ENCODE measurements at regions not wholly inside any gene's neighbourhood (a gene's known extent, or its start where the extent isn't known, plus 50 kb on each side); places are given as distances from the start of the nearest gene placed in this dataset.

DNA sequence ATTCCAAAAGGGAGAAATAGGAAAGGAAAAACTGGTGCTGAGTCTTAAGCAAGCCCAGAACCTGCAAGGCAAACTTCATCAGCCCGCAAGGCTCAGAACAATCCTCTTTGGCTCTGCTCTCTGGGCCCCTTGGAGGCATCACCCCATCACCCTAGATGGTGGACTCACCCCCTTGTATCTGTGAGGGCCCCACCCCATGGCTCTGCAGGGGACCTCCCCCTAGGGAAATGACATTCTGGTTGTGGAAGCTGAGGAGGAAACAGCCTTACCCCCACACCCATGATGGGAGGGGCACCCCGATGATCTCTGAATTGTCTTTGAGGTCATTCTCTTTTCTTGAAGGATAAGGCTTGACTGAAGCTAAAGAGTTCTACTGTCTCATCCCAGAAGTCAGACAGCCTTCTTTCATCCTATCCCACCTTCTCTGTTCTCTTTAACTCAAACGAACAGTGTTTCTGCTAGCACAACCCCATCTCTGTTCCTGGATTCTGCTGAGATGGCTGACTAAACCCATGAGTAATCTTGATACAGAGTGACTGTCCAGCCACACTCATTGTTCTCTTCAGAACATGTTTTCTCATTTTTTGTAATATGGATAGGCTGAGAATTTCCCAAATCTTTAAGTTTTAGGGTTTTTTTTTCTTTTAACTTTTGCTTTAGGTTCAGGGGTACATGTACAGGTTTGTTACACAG lies 492.1 kb upstream of the MYT1L start:
- no peak for DNase-seq

DNA sequence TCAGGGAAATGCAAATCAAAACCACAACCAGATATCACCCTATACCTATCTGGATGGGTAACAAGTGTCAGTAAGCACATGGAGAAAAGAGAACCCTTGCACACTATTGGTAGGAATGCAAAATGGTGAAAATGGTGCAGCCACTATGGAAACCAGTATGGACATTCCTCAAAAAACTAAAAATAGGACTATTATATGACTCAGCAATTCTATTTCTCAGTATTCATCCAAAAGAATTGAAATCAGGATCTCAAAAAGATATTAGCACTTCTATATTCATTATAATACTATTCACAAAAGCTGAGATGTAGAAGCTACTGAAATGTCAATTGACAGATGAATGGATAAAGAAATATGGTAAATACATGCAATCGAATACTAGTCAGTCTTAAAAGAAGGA lies 491.1 kb upstream of the MYT1L start:
- no peak for DNase-seq

DNA sequence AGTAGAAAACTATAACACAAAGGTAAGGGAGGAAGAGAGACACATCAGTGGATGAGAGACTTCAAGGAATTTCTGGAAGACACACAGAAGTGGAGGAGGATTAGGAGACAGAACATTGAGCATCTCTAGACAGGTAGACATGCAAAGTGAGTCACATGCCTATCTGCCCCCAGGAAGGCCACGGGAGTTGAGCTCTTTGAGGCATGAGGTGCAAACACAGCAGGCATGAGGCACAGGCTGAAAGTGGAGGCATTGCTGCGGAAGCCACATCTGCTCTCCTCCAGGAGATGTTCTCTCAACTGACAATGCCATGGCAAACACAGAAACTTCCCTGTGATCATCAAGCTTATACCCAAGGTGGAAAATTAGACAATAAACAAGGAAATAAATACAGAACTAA lies 481.6 kb upstream of the MYT1L start:
- DNase-seq: no peak

DNA sequence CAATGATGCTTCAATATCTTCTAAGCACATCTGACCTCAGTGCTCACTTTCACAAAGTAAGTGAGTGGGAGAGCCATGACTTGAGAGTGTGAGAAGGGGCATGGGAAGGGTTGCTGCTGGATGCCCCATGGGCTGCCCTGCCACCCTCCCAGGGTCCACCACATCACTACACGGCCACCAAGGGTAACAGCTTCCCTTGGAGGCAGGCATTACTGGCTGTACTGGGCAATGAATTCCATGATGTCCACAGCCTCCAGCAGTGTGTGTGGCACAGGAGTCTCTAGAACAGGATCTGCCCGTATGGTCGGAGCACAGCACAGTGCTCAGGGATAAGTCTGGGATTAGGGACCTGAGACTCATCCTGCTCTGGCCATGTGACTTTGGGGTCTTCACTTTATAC lies 481.0 kb upstream of the MYT1L start:
- DNase-seq: no peak

DNA sequence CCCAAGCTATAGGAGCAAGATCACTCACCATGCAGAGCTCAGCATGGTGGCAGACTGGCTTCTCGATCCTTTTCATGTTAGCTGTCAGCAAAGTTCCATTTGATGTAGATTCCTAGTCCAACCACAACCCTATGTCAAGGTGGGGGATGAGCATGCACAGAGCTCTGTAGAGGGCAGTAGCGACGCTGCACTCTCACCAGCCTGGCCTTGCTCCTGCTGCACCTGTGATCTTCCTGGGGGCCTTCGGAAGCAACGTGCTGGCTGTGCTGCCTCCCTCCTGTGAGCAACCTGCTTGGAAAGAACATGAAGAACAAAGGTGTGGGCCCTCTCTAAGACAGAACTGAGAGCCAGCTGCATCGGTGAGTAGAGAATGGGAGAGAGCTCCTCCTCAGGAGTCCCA lies 479.4 kb upstream of the MYT1L start:
- no peak for DNase-seq

DNA sequence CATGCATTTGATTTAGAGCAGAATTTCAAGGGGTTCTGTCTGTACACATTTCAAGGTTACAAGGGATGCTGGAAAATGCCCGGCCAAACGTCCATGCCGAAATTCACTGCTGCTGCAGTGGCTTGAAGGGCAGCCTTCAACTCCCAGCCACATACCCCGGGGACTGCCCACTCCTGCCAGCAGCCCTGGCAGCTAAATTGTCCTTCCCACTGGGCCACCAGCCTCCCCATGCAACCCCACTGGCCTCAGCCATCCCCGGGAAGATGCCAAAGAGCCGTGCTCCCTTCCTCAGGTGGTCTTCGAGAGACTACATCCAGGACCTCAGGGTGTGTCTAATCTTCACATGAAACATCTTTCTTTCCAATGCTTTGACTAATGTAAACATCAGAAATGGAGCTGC lies 478.7 kb upstream of the MYT1L start:
- no peak for DNase-seq

DNA sequence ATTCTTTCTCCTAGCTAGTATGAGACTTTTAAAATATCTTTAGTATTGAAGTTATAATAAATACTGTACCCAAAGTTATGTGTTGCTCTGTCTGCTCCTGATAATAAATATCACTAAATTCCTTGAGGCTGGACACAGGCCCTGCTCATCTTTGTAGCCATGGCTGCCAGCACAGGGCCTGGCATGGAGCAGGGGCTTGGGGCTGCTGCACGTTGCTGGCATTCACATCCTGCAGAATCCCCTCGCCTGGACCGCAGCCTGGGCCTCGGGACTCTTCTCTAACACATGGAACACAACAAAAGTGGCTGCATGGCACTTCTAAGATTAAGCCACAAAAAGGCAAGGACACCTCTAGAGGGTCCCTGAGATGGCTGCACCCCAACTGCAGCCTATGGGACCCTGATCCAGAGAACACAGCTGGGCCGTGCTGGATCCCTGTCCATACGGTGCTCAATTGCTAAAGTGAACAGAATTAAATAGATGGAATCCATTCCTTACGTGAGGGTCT lies 477.5 kb upstream of the MYT1L start:
- no peak for DNase-seq

DNA sequence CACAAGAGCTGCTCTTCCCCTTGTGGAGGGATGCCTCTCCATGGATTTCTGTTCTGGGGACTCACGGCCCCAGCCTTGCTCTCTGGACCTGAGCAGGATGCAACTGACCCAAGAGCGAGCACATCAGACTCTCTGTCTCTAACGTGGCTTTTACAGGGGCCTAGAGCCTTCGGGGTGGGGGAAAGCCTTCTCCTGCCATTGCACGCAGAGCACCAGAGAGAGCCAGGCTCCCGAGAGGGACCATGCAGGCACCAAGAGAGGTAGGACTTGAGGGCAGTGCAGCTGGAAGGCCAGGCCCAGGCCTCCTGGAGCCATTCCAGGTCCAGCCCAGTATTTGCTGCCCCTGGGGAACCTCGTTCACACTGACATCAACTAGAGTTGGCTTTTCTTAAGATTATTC lies 475.6 kb upstream of the MYT1L start:
- DNase-seq: no peak

DNA sequence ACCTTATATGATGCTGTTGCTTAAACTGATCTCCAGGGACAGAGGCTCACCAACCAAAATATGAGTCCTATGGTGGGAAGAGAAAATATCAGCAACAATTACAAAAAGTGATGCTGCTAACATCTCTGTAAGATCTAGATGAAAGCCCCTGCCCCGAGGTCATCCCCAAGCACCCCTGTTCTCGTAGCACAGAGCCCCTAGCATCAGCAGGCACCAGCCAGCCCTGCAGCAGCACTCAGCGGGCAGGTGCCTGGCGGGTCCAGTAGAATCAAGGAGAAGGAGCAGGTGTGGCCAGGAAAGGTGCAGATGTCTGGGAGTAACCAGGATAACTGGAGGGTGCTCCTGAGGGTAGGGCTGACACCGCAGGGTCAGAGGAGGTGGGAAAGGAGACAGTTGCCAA lies 474.2 kb upstream of the MYT1L start:
- no peak for DNase-seq

DNA sequence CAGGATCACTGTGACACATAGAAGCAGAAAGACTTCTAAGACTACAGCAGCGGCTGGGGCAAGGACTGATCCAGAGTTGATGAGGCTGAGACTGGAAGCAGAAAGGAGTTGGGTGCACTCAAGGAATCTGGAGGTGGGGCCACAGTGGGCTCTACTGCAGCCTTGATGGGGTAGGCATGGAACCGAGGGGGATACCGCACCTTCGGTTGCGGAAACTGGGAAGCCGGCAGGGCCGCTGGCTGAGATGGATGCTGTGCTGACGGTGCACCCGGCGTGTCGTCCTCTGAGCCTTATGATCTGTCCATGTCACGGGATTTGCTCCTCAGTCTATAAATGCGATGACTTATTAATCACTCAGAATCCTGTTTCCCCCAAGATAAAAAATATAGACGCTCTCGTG lies 473.5 kb upstream of the MYT1L start:
- no peak for DNase-seq

DNA sequence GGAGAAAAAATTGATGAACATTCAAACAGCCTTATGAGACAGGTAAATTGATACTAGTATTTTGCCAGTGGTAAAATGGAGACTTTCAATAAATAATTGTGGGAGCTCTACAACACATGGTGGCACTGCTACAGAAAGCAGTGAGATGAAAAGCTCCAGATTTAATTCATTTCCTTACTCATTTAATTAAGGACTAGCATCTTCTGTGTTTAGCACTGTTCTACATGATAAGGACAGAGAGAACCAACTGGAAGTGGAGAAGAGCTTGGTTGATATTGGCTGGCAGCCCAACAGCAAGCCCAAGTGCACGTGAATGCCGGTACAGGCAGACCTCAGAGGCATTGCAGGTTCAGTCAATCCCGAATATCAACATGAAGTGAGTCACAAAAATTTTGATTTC lies 470.4 kb upstream of the MYT1L start:
- DNase-seq: no peak

DNA sequence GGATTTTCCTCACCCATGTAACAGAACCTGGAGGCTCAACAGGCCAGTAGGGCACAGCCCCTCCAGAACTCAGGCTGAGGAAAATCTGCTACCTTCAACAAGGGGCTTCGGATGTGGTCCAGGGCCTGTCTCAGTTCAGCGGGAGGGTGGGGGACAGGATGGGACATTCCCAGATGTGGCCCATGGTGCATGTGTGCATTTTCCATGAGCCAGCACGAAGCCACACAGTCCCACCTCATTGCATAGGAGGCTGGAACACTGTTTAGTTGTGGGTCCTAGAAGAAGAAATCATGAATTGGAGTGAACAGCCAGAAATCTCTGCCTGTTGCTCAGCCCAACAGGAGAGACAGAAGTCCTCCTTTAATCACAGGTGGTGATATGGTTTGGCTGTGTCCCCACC lies 469.6 kb upstream of the MYT1L start:
- no peak for DNase-seq

DNA sequence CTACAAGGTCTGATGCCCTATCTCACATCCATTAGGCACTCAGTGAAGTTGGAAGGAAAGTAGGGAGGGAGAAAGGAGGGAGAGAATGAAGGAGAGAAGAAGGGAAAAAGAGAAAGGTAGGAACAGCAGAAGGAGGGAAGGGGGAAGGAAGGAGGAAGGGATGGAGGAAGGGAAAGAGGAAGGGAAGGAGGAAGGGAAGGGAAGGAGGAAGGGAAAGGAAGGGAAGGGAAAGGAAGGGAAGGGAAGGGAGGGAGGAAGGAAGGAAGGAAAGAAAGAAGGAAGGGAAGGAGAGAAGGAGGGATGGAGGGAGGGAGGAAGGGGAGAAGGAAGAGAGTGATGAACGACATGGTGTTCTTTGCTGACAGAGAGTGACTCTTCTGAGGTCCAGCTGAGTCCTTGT lies 468.9 kb upstream of the MYT1L start:
- no peak for DNase-seq

DNA sequence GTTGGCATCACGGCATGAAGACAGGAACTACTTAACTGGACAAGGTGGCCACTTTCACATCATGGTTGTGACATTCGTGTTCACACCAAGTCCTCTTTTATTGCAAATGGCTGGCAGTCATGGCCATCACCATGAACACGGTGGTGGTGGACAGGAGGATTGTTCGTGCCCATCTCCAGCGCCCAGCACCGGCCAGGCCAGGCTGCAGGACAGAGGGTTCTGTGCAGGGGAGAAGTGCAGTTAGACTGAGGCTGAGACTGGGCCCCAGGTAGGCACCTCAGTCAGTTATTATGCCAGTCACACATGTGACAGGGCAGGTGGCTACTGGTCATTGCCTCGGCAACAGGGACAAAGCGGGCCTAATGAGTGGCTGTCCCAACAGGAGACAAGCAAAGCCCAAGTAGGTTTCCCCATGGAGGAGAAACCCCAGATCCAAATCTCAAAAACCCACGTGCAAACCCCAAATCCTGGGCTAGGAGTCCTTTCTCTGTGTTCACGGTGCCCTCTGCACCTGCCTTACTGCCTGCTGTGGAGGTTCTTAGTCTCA lies 468.1 kb upstream of the MYT1L start:
- DNase-seq: no peak

DNA sequence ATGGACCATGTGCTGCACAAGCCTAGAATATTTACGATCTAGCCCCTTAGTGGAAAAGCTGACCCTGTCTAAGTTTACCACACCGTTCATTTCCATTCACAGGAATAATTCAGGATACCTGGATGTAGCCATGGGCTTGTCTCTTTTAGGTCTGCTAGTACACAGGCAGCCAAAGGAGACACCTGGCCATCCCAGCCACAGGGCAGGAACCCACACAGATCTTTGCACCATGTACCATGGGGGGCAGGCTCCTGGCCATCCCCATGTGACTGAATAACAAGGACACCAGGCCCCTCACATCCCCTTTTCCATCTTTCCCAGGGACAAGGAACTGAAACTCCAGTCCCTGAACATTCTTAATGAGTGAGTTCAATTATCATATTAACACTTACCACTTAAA lies 467.3 kb upstream of the MYT1L start:
- no peak for DNase-seq

DNA sequence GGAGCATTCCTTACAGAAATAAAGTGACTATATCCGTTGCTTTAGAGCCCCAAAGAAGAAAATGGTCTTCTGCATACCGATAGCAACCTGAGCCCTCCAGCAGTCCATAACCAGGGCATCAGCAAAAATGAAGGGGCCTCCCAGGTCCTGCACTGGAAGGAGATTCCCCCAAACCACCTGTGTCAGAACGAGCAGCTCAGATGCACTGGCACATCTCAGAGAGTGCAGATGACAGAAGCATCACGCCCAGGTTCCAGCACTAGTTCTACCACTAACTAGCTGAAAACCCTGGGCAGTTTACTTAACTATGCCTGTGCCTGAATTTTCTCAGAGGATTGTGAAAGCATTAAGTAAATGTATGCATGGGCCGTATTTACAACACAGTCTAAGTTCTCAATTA lies 466.7 kb upstream of the MYT1L start:
- no peak for DNase-seq

DNA sequence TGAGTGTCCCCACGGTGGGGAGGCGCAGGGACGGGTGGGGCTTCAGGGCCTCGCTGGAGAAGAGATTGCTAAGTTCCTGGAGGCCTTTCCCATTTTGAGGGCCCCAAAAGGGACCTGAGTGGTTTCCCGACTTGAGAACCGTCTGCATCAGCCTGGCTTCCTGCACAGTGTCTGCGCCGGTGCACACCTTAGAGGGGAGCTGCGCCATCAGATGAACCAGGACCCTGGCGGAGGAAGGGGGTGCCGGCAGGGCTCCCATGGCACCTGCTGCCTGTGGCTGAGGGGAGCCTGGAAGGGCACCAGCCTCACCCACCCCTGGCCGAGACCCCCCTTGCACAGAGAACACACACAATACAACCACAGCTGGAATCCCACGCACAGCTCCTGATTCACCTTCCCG lies 465.1 kb upstream of the MYT1L start:
- no peak for DNase-seq

DNA sequence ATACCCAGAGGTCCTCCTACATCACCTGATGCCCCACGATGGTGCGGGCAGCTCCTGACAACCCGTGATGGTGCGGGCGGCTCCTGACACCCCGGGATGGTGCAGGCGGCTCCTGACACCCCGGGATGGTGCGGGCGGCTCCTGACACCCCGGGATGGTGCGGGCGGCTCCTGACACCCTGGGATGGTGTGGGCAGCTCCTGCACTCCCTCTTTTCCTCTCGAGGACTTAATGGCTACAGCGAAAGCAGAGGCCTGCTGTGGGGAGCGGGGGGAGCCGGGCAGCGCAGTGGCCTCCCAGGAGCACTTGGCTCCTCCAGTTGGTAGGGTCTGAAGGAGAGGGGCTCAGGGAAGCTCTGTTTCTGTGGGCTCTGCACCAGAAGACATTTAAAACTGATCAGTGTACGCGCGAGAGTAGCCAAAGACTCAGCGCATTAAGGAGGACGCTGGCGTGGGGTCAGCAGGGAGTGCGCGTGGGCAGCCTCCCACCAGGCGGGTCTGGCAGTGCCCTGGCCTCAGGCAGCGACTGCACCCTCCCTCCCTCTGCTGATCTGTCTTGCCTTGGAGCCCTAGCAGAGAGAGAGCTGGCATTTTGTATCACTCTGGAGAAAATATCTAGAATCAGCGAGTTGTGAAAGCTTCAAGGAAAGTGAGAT lies 464.5 kb upstream of the MYT1L start:
- DNase-seq: no peak

DNA sequence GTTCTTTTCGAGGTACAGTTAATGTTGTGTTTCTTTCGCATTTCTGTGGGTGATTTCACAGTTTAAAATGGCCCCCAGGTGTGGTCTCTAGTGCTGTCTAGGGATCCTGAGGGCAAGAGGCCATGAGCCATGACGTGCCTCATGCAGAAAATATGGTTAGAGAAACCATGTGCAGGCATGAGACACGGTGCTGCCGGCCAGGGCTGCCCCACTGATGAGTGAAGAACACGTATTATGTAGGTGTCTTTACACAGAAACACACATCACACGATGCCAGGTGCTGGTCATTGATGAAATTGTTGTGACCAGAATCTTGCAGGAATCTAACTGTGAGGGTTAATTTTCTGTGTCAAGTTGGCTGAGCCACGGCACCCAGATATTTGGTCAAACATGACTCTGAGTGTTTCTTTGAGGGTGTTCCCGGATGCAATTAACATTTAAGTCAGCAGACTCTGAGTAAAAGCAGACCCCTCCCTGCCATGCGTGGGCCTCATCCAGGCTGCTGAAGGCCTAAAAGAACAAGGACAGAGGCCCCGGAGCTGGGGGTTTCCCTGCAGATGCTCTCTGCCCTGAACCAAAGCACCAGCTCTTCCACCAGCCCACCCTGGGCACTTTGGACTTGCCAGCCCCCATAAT lies 463.0 kb upstream of the MYT1L start:
- DNase-seq: no peak

DNA sequence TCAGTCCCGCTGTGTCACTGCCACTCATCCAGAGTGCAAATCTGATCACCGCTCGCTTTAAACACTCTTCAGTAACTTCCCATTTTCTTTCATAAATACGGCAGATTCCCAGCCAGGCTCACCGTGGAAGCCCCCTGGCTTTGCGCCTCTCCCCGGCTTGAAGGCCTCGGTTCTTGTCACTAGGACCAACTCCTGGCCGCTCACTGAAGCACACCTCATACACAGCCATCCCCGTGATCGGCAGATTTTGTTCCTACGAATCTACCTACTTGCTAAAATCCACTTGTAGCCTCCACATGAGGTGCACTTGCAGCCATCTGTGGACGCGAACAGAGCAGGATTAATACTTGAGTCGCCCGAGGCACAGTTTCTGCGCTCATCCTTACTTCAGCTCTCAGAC lies 462.4 kb upstream of the MYT1L start:
- DNase-seq: no peak

DNA sequence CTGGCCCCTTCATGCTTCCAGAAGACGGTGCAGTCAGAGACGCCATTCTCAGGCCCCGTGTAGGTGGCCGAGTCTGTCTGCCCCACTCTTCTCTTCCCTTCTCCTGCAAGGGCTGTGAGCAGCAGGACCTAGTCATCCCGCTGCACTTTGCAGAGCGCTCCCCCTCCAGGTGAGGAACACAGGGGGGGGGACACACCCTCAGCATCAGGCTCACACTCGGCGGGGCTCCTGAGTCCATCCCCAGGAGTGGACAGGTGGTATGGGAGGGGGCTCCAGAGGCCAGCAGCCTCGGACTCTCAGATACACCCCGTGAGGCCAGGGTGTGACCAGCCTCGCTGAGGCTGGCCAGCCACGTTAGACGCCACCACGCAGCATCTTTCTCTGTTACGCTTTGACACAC lies 460.5 kb upstream of the MYT1L start:
- no peak for DNase-seq

DNA sequence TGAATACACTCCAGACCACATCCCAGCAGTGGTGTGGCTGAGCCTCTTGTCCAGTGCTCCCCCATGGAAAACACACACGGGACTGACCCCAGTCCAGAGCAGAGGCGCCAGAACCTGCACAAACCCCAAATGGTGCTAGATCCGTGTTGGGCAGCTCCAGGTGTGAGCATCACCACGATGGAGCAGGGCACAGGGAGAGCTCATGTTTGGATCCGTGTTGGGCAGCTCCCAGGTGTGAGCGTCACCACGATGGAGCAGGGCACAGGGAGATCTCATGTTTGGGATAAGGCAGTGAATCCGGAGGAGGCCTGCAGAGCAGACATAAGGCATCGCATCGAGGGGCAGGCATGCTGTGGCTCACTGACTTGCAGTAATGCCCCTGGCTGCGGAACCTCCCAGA lies 460.0 kb upstream of the MYT1L start:
- DNase-seq: no peak

DNA sequence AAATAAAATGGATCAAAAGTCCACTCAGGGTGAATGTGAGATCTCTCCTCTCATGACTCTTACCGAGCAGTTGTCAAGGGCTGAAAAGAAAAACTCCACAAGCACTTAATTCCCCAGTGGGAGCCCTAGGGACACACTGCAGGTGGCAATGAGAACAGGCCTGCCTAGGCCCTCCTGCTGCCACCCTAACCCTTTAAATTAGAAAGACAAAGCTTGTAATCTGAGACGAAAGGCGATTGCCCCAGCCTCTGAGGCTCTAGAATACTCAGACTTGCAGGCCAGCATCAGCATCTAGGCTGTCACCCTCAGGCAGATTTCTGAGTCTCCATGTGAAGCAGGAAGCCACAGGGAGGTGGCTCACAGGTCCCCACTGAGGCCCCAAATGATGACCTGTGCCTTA lies 457.0 kb upstream of the MYT1L start:
- DNase-seq: no peak

DNA sequence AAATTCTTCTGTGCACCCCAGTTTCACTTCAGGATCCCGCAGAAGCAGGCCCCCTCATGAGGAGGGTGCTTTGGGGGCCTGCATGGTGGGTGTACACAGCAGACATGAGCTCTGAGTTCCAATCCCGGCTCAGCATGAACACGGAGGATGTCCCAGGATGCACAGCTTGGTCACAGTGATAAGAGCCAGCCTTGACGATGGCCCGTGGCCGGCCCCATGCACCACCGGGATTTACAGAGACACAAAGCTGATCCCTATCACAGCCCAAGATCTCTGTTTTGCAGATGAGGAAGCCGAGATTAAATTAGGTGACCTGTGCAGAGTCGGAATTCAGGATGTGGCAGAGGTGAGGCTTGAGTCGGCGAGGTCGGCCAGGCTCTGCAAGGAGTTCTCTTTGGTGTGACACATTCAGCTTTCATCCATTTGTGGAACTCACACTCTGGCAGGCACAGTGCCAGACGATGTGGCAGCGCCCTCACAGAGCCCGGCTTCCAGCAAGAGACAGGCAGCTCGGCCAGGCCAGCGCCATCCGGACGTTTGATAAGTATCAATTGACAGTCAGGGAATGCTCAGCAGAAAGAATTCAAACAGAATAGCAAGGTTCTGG lies 456.3 kb upstream of the MYT1L start:
- DNase-seq: no peak

Data from fibroblast of skin of right biceps (primary cell).